IPS DF 4.7 (cell line): ENCODE measurements at regions not wholly inside any gene's neighbourhood (a gene's known extent, or its start where the extent isn't known, plus 50 kb on each side); places are given as distances from the start of the nearest gene placed in this dataset.
"Not testable (repeated sequence)": the region's sequence is repeated elsewhere in the genome, so short reads cannot be mapped to it uniquely, and the experiment has no call there.

Experiments used
- DNase-seq: peaks from one replicate; pipeline ENCODE4 v3.0.0-alpha.2; 2013; ENCODE audit warnings: low spot score; ENCODE audit errors: extremely low read depth

DNA sequence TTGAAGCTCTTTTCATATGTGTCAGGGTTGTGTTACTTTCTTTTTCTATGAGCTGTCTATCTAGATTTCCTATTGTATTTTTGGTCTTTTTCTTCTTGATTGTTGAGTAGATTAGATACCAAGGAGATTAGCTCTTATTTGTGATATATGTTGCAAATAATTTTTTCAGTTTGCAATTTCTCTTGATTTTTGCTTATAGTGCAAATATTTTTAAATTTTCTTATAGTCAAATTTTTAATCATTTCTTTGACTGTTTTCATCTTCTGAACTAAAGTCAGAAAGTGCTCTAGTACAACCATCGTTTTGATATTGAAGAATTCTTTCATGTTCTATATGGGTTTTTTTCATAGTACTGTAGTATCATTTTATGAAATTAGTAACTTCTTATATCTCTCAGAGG, 193.7 kb downstream of the OSTF1 start:
- no peak for DNase-seq

DNA sequence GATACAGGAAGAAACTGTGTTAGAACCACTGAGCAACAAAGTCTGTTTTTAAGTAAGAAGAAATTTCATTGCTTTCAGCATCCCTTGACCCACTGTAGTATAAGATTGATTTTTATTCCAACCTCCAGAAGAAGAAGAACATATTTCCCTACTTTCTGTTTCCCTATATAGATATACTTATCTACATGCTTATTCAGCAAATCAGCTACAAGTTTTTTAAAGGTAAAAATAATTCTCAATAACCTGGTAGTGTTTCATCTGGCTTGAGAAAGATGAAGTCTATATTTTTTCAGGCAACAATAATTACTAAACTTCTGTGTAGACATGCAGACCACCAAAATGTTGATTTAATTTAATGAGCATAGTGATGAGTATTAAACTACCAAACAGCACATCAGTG, 201.0 kb downstream of the OSTF1 start:
- DNase-seq, result no peak

- no peak for DNase-seq
These were observed 211.0 kb downstream of the OSTF1 start for GRCh38 chr9:75299324-75299723.

- no peak for DNase-seq
These were observed 245.3 kb downstream of the OSTF1 start for GRCh38 chr9:75333624-75334023.

DNA sequence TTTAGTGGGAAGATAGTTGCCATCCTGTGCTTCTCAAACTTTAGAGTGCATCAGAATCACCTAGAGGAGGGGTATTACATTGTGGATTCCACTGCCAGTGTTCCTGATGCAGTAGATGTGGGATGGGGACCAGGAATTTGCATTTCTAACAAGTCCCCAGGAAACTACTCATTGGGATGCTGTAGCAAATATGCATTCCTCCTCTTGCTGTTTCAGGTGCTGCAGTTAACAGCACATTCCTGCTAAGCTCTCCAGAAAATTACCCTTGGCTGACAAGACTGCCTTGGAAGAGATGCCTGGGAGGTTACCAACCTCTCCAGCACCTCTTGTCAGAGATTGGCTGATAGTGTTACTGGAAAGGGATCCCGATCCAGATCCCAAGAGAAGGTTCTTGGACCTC, 270.5 kb downstream of the OSTF1 start:
- DNase-seq, result peak; percentile 75

- DNase-seq, result no peak
These were observed 271.3 kb downstream of the OSTF1 start for GRCh38 chr9:75359638-75360037.

- no peak for DNase-seq
These were observed 271.9 kb downstream of the OSTF1 start for GRCh38 chr9:75360252-75360651.

- not testable (repeated sequence) for DNase-seq
These were observed 274.1 kb downstream of the OSTF1 start for GRCh38 chr9:75362446-75362845.

- DNase-seq, result no peak
These were observed 276.9 kb downstream of the OSTF1 start for GRCh38 chr9:75365196-75365595.

DNA sequence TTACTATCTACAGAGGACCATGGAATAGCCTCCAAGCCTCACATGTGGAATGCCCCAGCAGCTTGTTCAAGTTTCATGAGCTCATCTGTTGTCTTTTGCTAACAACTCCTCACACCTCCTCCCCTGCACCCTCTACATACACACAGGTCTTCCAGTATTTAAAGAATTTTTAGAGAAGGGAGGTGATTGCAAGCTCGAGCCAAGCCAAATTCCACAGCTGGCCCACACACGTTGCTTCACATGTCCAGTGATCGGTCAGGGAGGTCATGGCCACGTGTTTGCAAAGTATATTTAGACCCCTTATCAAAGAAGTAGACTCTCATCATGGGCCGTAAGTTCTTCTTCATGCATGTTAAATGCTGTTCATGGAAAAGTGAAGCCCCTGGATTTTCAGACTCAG, 281.7 kb downstream of the OSTF1 start:
- no peak for DNase-seq

- DNase-seq, result no peak
These were observed 284.4 kb downstream of the OSTF1 start for GRCh38 chr9:75372499-75373268.

DNA sequence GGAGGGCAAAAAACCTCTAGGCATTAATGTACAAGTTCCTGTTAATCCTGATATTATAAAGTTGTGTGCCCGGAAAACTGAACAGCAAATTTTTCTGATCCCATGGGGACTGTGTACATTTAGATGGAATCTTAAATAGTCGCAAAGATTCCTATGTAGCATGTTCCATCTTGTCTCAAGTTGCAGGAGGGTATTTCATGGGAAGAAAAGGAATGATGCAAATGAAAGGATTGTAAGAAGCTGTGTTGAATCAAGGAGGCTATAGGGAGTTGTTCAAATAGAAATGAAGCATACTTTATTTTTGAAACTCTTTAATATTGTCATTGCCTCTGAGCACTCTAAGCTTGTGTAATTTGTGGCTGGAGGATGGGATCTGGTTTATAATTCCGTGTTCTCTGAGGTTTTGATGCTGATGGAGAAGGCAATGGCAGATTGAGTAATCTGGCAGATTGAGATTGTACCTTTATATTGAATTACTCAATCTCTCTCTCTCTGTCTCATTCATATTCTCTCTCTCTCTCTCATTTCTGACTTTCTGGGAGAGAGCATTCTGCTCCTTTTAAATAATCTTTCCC, 288.5 kb downstream of the OSTF1 start:
- DNase-seq, result no peak

DNA sequence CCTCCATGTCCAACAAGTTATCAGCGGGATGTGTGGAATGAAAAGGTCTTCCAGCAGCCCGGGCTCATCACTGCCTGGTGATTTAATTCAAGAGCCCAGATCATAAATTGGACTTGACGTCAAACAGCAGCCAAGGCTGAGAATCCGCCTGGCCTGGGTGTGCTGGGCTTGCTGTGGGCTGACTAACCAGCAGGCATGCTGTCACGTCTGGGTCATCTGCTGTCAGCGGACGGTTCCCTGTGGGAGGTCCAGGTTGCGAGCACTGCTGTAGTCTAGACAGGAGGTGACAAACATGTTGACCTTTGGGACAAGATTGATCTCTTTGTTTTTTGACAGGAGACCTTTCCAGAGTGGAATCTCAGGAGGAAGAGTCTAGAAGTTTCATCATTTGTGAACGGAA, 289.7 kb downstream of the OSTF1 start:
- no peak for DNase-seq

DNA sequence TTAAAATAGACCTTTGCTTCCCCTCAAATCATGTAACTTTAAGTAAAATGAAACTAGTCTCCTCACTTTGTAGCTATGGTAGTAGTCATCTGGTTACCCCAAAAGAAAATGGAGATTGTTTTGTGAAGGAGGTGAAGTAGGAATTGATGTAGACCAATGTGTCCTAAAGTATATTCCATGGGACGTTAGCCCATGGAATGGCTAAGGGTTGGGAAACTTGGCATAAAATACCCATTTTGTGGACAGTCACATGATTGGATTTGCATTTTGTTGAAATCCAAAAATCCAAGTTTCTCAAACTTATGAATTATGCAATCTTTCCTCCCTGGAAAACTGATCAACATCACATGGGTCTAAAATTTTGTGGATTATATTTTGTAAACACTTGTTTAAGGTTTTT, 290.6 kb downstream of the OSTF1 start:
- no peak for DNase-seq

DNA sequence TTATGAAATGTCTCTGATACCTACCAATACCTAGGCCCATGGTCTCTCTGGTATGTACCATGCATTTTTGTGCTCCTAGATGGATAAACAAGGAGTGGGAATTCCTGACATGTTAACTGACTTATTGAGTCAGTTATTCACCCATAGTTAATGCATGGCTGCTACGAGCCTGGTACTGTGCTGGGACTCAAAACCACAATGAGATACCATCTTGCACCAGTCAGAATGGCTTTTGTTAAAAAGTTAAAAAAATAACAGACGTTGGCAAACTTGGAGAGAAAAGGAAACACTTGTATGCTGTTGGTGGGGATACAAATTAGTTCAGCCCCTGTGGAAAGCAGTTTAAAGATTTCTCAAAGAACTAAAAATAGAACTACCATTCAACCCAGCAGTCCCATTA, 293.8 kb downstream of the OSTF1 start:
- DNase-seq, result no peak

DNA sequence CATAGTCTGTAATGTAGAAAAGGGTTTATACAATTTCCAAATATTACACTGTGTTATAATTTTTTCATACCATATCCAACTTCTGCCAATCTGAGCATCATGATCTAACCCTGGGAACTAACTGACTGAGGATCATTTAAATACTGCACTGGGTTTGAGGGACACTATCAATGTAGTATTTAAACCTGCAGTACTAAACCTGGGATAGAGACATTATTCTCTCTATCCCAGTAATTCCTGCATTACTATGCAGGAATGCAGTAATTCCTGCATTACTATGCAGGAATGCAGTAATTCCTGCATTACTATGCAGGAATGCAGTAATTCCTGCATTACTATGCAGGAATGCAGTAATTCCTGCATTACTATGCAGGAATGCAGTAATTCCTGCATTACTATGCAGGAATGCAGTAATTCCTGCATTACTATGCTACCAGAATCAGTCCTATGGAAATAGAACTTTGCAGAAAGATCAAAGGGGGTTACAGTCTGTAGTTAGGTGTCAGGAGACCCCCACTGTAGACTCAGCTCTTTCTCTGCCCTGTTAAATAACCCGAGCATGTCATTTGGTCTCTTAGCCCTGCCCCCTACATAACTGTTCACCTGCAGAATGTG, 295.2 kb downstream of the OSTF1 start:
- DNase-seq, result not testable (repeated sequence)

DNA sequence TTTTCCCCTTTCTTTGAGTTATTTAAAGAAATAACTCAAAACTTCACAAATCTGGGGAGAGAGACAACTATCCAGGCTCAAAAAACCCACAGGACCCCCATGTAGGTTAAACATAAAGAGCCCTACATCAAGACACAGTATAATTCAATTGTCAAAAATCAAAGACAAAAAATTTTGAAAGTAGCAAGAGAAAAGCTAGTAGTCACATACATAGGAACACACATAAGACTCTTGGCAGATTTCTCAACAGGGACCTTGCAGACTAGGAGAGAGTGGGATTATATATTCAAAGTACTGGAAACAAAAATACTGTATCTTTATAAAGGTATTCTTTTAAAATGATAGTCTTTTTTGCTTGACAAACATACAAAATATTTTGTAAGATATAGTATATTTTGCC, 296.9 kb downstream of the OSTF1 start:
- DNase-seq, result no peak

DNA sequence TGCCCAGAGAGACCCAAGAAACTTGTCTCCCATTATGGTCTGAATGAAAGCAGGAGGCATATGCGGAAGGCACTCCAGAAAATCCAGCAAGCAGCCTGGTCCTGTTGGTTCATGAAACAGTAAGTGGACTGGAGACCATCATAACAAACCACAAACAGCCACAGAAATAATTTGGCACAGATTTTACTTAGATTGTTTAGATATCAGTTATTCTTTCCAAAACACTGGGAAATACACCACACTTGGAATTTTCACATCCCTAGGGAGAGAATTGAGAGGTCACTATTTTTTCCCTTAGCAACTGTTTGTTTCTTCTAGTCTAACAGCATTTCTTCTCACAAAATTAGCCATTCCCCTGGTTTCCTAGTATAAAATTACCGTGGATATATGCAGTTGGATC, 300.8 kb downstream of the OSTF1 start:
- DNase-seq, result no peak

DNA sequence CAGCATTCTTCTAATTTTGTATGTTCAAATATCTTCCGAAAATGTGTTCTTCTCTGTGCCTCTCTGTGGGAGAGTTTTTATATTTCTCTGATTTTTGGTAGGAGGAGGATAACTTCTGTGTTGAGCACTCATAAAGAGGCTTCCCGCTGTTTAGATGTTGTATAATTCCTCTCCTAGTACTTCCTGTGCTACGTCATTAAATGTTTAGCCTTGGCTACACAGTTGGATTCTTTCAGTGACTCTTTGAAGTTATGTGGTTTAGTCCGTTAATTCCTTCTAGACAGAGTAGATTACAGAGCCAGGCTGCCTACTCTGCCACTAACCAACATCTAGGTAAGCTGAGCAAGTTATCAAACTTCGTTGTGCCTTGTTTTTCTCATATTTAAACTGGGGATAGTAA, 302.6 kb downstream of the OSTF1 start:
- DNase-seq, result no peak

DNA sequence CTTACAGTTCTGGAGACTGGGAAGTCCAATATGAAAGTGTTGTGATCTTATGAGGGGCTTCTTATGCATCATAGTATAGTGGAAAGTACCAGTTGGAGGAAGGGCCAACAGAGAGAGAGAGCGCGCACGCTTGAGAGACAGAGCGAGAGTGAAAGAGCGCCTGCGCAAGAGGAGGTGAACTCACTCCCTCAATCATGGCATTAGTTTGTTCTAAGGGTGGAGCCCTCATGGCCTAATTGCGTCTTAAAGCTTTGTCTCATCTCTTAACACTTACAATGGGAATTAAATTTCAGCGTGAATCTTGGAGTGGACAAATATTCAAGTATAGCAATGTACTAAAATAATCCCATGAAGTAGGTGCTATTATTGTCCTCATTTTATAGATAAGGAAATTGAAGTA, 303.2 kb downstream of the OSTF1 start:
- DNase-seq, result no peak

DNA sequence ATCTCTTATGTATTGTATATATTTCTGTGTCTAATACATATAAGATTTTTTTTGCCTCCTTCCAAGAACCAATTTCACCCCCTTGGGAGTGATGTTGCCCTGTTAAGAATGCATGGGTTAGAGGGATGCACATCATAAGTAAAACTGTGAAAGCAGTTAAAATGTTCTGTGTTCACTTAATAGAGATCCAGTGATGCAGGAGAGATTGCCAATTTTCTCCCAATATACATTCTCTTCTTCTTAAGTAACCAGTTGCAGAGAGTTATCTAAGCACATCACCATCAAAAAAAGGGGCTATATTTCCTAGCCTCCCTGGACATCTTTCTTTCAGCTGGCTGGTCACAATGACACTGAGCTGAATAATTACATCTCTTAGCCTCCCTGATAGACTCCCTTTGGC, 307.0 kb downstream of the OSTF1 start:
- DNase-seq, result no peak

- no peak for DNase-seq
These were observed 309.5 kb downstream of the OSTF1 start for GRCh38 chr9:75397836-75398235.

GRCh38 chr9:75408391-75408790, 320.1 kb downstream of the OSTF1 start:
- no peak for DNase-seq
